Activated CD4-positive, alpha-beta T cell treated with anti-CD3 and anti-CD28 coated beads, Interleukin-2, amount 10 ng/mL, durations not matched to agents 7 days and 5 days (primary cell): ENCODE measurements at regions not wholly inside any gene's neighbourhood (a gene's known extent, or its start where the extent isn't known, plus 50 kb on each side); places are given as distances from the start of the nearest gene placed in this dataset.

Experiments used
- CTCF ChIA-PET: fragments of 350-600 bp; sonication (Branson Sonifier 250); formaldehyde crosslinking; loops from one replicate; lab custom pipeline; 2021; ENCODE audit warnings: antibody characterized with exemption; lab: Charles Lee
- POLR2A ChIA-PET: fragments of 350-600 bp; sonication (Branson Sonifier 250); formaldehyde crosslinking; loops from one replicate; lab custom pipeline; 2021; ENCODE audit warnings: antibody characterized with exemption; lab: Charles Lee
- DNase-seq: peaks from one replicate; pipeline ENCODE4 v3.0.0-alpha.2; 2020
- H3K27ac Mint-ChIP-seq: one replicate; pipeline ENCODE4 v1.8.0; 2021; ENCODE audit warnings: mild to moderate bottlenecking, moderate library complexity, mixed read lengths
- H3K27me3 Mint-ChIP-seq: one replicate; pipeline ENCODE4 v1.8.0; 2021; ENCODE audit warnings: mixed read lengths
- H3K36me3 Mint-ChIP-seq: one replicate; pipeline ENCODE4 v1.8.0; 2021; ENCODE audit warnings: low read depth, mixed read lengths
- H3K4me1 Mint-ChIP-seq: one replicate; pipeline ENCODE4 v1.8.0; 2021; ENCODE audit warnings: mixed read lengths
- H3K4me3 Mint-ChIP-seq: one replicate; pipeline ENCODE4 v1.8.0; 2021; ENCODE audit warnings: mild to moderate bottlenecking, moderate library complexity, mixed read lengths
- H3K9me3 Mint-ChIP-seq: one replicate; pipeline ENCODE4 v1.8.0; 2021; ENCODE audit warnings: mixed read lengths

GRCh38 chr2:133970641-133971040 is 283.2 kb upstream of the MGAT5 start:
- POLR2A ChIA-PET: no interaction called here
- no peak for DNase-seq
- CTCF ChIA-PET: no interaction called here
- Mint-ChIP-seq H3K9me3 (no peaks in the 10 kb centered on the region), H3K36me3 (no peaks in the 10 kb centered on the region), H3K4me1 (peaks cover 18% of the 10 kb centered on the region), H3K27ac (no peak overlapping the region), H3K4me3 (no peak overlapping the region), H3K27me3 (peaks cover 10% of the 10 kb centered on the region)

GRCh38 chr2:133972297-133972696 is 281.6 kb upstream of the MGAT5 start:
- ChIA-PET CTCF (no interaction called here), POLR2A (no interaction called here)
- Mint-ChIP-seq H3K27ac (no peak overlapping the region), H3K4me3 (no peak overlapping the region), H3K27me3 (peaks cover 10% of the 10 kb centered on the region), H3K4me1 (peaks cover 11% of the 10 kb centered on the region), H3K36me3 (no peaks in the 10 kb centered on the region), H3K9me3 (no peaks in the 10 kb centered on the region)
- DNase-seq: no peak

- ChIA-PET CTCF (no interaction called here), POLR2A (no interaction called here)
- Mint-ChIP-seq H3K4me3 (no peak overlapping the region), H3K9me3 (no peaks in the 10 kb centered on the region), H3K27me3 (peaks cover 10% of the 10 kb centered on the region), H3K27ac (no peak overlapping the region), H3K4me1 (peaks cover 9% of the 10 kb centered on the region), H3K36me3 (no peaks in the 10 kb centered on the region)
- no peak for DNase-seq
Measured at GRCh38 chr2:133972786-133973185, 281.1 kb upstream of the MGAT5 start.

- no peaks in the 10 kb centered on the region for H3K9me3 Mint-ChIP-seq
- no peak overlapping the region for H3K27ac Mint-ChIP-seq
- peaks cover 7% of the 10 kb centered on the region for H3K27me3 Mint-ChIP-seq
- no peaks in the 10 kb centered on the region for H3K36me3 Mint-ChIP-seq
- CTCF ChIA-PET: no interaction called here
- H3K4me1 Mint-ChIP-seq: peaks cover 9% of the 10 kb centered on the region
- no peak for DNase-seq
- POLR2A ChIA-PET: no interaction called here
- H3K4me3 Mint-ChIP-seq: no peak overlapping the region
Measured at GRCh38 chr2:133974353-133974752, 279.5 kb upstream of the MGAT5 start.

GRCh38 chr2:133975135-133975534 is 278.7 kb upstream of the MGAT5 start:
- peaks cover 9% of the 10 kb centered on the region for H3K4me1 Mint-ChIP-seq
- H3K36me3 Mint-ChIP-seq: no peaks in the 10 kb centered on the region
- no peaks in the 10 kb centered on the region for H3K9me3 Mint-ChIP-seq
- ChIA-PET POLR2A (no interaction called here), CTCF (no interaction called here)
- H3K27ac Mint-ChIP-seq: no peak overlapping the region
- no peak for DNase-seq
- peaks cover 2% of the 10 kb centered on the region for H3K27me3 Mint-ChIP-seq
- no peak overlapping the region for H3K4me3 Mint-ChIP-seq

GRCh38 chr2:133975676-133976428 is 278.0 kb upstream of the MGAT5 start:
- Mint-ChIP-seq H3K4me3 (no peak overlapping the region), H3K36me3 (no peaks in the 10 kb centered on the region), H3K9me3 (no peaks in the 10 kb centered on the region), H3K27me3 (no peaks in the 10 kb centered on the region), H3K27ac (no peak overlapping the region), H3K4me1 (peaks cover 9% of the 10 kb centered on the region)
- DNase-seq: no peak
- CTCF ChIA-PET: interaction anchor here (0.6 to 1.1 kb wide), 3 partner anchors 8 to 13 kb away, joined by 3 read pairs; no protein-coding TSS in a partner anchor
- POLR2A ChIA-PET: no interaction called here

GRCh38 chr2:133976659-133977058 is 277.2 kb upstream of the MGAT5 start:
- H3K36me3 Mint-ChIP-seq: no peaks in the 10 kb centered on the region
- no peak overlapping the region for H3K27ac Mint-ChIP-seq
- H3K4me3 Mint-ChIP-seq: no peak overlapping the region
- CTCF ChIA-PET: interaction anchor here (0.6 to 1.1 kb wide), 3 partner anchors 8 to 12 kb away, joined by 3 read pairs; no protein-coding TSS in a partner anchor
- POLR2A ChIA-PET: no interaction called here
- DNase-seq: no peak
- H3K27me3 Mint-ChIP-seq: no peaks in the 10 kb centered on the region
- H3K9me3 Mint-ChIP-seq: no peaks in the 10 kb centered on the region
- peaks cover 9% of the 10 kb centered on the region for H3K4me1 Mint-ChIP-seq

- Mint-ChIP-seq H3K9me3 (no peaks in the 10 kb centered on the region), H3K4me3 (no peak overlapping the region), H3K27me3 (no peaks in the 10 kb centered on the region), H3K36me3 (no peaks in the 10 kb centered on the region), H3K4me1 (peaks cover 9% of the 10 kb centered on the region), H3K27ac (no peak overlapping the region)
- ChIA-PET POLR2A (no interaction called here), CTCF (no interaction called here)
- DNase-seq: no peak
Measured at GRCh38 chr2:133977405-133977804, 276.5 kb upstream of the MGAT5 start.

- Mint-ChIP-seq H3K9me3 (no peaks in the 10 kb centered on the region), H3K4me1 (no peaks in the 10 kb centered on the region), H3K4me3 (no peak overlapping the region), H3K27ac (peak overlapping the region; percentile 5), H3K27me3 (peaks cover 5% of the 10 kb centered on the region), H3K36me3 (no peaks in the 10 kb centered on the region)
- POLR2A ChIA-PET: no interaction called here
- DNase-seq: no peak
- CTCF ChIA-PET: no interaction called here
Measured at GRCh38 chr2:133982256-133982655, 271.6 kb upstream of the MGAT5 start.

- no peaks in the 10 kb centered on the region for H3K4me1 Mint-ChIP-seq
- CTCF ChIA-PET: no interaction called here
Measured at GRCh38 chr2:133985563-133985962, 268.3 kb upstream of the MGAT5 start.

GRCh38 chr2:133986081-133986837 is 267.6 kb upstream of the MGAT5 start:
- Mint-ChIP-seq H3K27ac (no peak overlapping the region), H3K9me3 (no peaks in the 10 kb centered on the region), H3K36me3 (no peaks in the 10 kb centered on the region), H3K4me1 (no peaks in the 10 kb centered on the region), H3K4me3 (no peak overlapping the region), H3K27me3 (peaks cover 9% of the 10 kb centered on the region)
- ChIA-PET POLR2A (no interaction called here), CTCF (no interaction called here)
- DNase-seq: no peak

More at GRCh38 chr2:133985563-133985962, 268.3 kb upstream of the MGAT5 start:
- Mint-ChIP-seq H3K4me3 (no peak overlapping the region), H3K27ac (no peak overlapping the region), H3K36me3 (no peaks in the 10 kb centered on the region), H3K27me3 (peaks cover 9% of the 10 kb centered on the region), H3K9me3 (no peaks in the 10 kb centered on the region)
- POLR2A ChIA-PET: no interaction called here
- DNase-seq: no peak

- ChIA-PET POLR2A (no interaction called here), CTCF (no interaction called here)
- Mint-ChIP-seq H3K4me1 (no peaks in the 10 kb centered on the region), H3K27ac (no peak overlapping the region), H3K4me3 (no peak overlapping the region), H3K27me3 (peaks cover 12% of the 10 kb centered on the region), H3K9me3 (no peaks in the 10 kb centered on the region), H3K36me3 (no peaks in the 10 kb centered on the region)
- no peak for DNase-seq
Measured at GRCh38 chr2:133986881-133987795, 266.7 kb upstream of the MGAT5 start.
